HG03196 (cell line): ENCODE measurements at regions not wholly inside any gene's neighbourhood (a gene's known extent, or its start where the extent isn't known, plus 50 kb on each side); places are given as distances from the start of the nearest gene placed in this dataset.
"Not testable (repeated sequence)": the region's sequence is repeated elsewhere in the genome, so short reads cannot be mapped to it uniquely, and the experiment has no call there.

Experiments
- ATAC-seq: cut with Tn5 transposase; IDR thresholded peaks from one replicate; pipeline ENCODE4 v1.9.1; 2021; ENCODE audit not compliant: unreplicated experiment

- ATAC-seq = no peak
Observed at GRCh38 chr14:48325486-48325885, 650.1 kb upstream of the MDGA2 start.

- ATAC-seq = no peak
Observed at GRCh38 chr14:48323665-48324064, 648.3 kb upstream of the MDGA2 start.

GRCh38 chr14:48319823-48320222 is 644.4 kb upstream of the MDGA2 start:
- no peak for ATAC-seq

- ATAC-seq = no peak
Observed at GRCh38 chr14:48304729-48305128, 629.3 kb upstream of the MDGA2 start.

- ATAC-seq = no peak
Observed at GRCh38 chr14:48289701-48290100, 614.3 kb upstream of the MDGA2 start.

GRCh38 chr14:48285217-48285616 is 609.8 kb upstream of the MDGA2 start:
- ATAC-seq = not testable (repeated sequence)

- no peak for ATAC-seq
Observed at GRCh38 chr14:48275301-48275700, 599.9 kb upstream of the MDGA2 start.

- no peak for ATAC-seq
Observed at GRCh38 chr14:48274826-48275225, 599.4 kb upstream of the MDGA2 start.

- not testable (repeated sequence) for ATAC-seq
Observed at GRCh38 chr14:48267926-48268325, 592.5 kb upstream of the MDGA2 start.

- ATAC-seq = not testable (repeated sequence)
Observed at GRCh38 chr14:48266201-48266600, 590.8 kb upstream of the MDGA2 start.

GRCh38 chr14:48261436-48261835 is 586.0 kb upstream of the MDGA2 start:
- no peak for ATAC-seq

GRCh38 chr14:48260394-48261295 is 585.2 kb upstream of the MDGA2 start:
- ATAC-seq = not testable (repeated sequence)

- not testable (repeated sequence) for ATAC-seq
Observed at GRCh38 chr14:48259876-48260275, 584.5 kb upstream of the MDGA2 start.

GRCh38 chr14:48259232-48259631 is 583.8 kb upstream of the MDGA2 start:
- not testable (repeated sequence) for ATAC-seq

- ATAC-seq = not testable (repeated sequence)
Observed at GRCh38 chr14:48258703-48259102, 583.3 kb upstream of the MDGA2 start.

- no peak for ATAC-seq
Observed at GRCh38 chr14:48253020-48253419, 577.6 kb upstream of the MDGA2 start.

GRCh38 chr14:48251290-48251689 is 575.9 kb upstream of the MDGA2 start:
- no peak for ATAC-seq

GRCh38 chr14:48250575-48250974 is 575.2 kb upstream of the MDGA2 start:
- ATAC-seq = no peak

GRCh38 chr14:48247977-48248376 is 572.6 kb upstream of the MDGA2 start:
- no peak for ATAC-seq

- ATAC-seq = no peak
Observed at GRCh38 chr14:48243900-48244299, 568.5 kb upstream of the MDGA2 start.

GRCh38 chr14:48229091-48229490 is 553.7 kb upstream of the MDGA2 start:
- no peak for ATAC-seq

GRCh38 chr14:48193893-48194292 is 518.5 kb upstream of the MDGA2 start:
- ATAC-seq = no peak

GRCh38 chr14:48149624-48150023 is 474.2 kb upstream of the MDGA2 start:
- ATAC-seq = not testable (repeated sequence)
